ENCODE measurements at regions not wholly inside any gene's neighbourhood (a gene's known extent, or its start where the extent isn't known, plus 50 kb on each side); places are given as distances from the start of the nearest gene placed in this dataset.

DNA sequence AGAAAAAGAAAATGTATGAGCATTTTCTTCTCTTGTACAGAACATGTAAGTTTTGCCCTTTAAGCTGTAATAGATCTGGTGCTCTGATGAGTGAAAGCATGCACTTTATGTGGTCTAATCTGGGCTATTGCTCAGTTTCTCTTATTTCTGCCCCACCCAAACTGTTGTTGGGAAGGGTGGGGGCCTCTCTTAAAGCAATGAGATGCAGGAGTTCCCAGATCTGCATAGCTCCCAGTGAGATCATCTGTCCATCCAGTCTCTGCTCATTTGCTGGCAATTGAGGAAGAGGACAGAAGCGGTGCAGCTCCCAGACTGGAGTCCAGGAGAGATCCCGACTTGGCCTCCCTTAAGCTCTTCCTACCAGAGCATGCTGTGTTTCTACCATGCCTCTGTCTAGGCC is 114.9 kb upstream of the SORCS3 start:
- peaks cover 39% of the 10 kb centered on the region for H3K27me3 ChIP-seq
- H3K4me1 ChIP-seq (ENCODE audit: control insufficient read depth in 1 of 2, insufficient read depth in 1 of 2, low read depth in 1 of 2, low read length in 1 of 2), result no peaks in the 10 kb centered on the region
- no peak overlapping the region for H3K27ac ChIP-seq
- no peaks in the 10 kb centered on the region for H3K9me3 ChIP-seq
- H3K36me3 ChIP-seq, result no peaks in the 10 kb centered on the region
- TF ChIP-seq, protein P1, sequence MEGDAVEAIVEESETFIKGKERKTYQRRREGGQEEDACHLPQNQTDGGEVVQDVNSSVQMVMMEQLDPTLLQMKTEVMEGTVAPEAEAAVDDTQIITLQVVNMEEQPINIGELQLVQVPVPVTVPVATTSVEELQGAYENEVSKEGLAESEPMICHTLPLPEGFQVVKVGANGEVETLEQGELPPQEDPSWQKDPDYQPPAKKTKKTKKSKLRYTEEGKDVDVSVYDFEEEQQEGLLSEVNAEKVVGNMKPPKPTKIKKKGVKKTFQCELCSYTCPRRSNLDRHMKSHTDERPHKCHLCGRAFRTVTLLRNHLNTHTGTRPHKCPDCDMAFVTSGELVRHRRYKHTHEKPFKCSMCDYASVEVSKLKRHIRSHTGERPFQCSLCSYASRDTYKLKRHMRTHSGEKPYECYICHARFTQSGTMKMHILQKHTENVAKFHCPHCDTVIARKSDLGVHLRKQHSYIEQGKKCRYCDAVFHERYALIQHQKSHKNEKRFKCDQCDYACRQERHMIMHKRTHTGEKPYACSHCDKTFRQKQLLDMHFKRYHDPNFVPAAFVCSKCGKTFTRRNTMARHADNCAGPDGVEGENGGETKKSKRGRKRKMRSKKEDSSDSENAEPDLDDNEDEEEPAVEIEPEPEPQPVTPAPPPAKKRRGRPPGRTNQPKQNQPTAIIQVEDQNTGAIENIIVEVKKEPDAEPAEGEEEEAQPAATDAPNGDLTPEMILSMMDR (IDR thresholded peaks at IDR 0.05), result no peak
- H3K4me3 ChIP-seq (ENCODE audit: low read depth in 1 of 2, low read length in 1 of 2), result no peak overlapping the region

DNA sequence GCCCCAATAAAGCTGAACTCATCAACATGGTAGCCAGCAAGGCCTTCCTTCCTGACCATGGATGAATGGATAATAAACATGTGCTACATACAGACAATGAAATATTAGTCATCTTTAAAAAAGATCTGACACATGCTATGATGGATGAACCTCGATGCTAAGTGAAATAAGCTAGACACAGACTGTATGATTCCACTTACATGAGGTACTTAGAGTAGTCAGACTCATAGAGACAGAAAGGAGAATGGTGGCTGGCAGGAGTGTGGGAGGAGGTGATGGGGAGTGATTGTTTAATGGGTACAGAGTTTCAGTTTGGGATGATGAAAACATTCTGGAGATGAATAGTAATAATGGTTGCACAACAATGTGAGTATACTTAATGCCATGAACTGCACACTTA is 114.1 kb upstream of the SORCS3 start:
- no peak overlapping the region for H3K4me3 ChIP-seq (ENCODE audit: low read depth in 1 of 2, low read length in 1 of 2)
- TF ChIP-seq, protein P1 (IDR thresholded peaks at IDR 0.05), result no peak
- H3K27ac ChIP-seq, result no peak overlapping the region
- no peaks in the 10 kb centered on the region for H3K9me3 ChIP-seq
- peaks cover 32% of the 10 kb centered on the region for H3K27me3 ChIP-seq
- H3K4me1 ChIP-seq (ENCODE audit: control insufficient read depth in 1 of 2, insufficient read depth in 1 of 2, low read depth in 1 of 2, low read length in 1 of 2), result no peaks in the 10 kb centered on the region
- H3K36me3 ChIP-seq, result no peaks in the 10 kb centered on the region

DNA sequence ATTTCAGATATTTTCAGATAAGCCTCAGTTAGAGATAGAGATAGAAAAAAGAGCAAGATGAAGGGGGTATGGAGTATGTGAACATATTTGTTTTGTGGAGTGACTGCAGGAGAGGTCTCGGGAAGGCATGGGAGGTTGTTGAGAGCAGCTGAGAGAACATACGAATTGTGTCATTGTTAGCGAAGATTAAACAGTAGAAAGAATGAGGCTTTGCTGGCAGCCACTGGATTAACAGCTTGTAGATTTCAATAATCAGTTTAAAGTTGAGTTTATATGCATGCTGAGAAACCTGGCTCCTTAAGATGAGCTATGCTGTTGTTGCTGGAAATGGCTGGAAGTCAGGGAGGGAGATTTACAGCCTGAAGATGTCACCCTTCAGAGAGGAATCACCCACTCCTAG is 100.9 kb upstream of the SORCS3 start:
- Histone ChIP-seq H3K4me3 (ENCODE audit: low read depth in 1 of 2, low read length in 1 of 2) (no peak overlapping the region), H3K27me3 (peaks cover 33% of the 10 kb centered on the region), H3K9me3 (no peaks in the 10 kb centered on the region), H3K36me3 (no peaks in the 10 kb centered on the region), H3K4me1 (ENCODE audit: control insufficient read depth in 1 of 2, insufficient read depth in 1 of 2, low read depth in 1 of 2, low read length in 1 of 2) (no peaks in the 10 kb centered on the region), H3K27ac (no peak overlapping the region)
- TF ChIP-seq, protein P1 (IDR thresholded peaks at IDR 0.05), result no peak

DNA sequence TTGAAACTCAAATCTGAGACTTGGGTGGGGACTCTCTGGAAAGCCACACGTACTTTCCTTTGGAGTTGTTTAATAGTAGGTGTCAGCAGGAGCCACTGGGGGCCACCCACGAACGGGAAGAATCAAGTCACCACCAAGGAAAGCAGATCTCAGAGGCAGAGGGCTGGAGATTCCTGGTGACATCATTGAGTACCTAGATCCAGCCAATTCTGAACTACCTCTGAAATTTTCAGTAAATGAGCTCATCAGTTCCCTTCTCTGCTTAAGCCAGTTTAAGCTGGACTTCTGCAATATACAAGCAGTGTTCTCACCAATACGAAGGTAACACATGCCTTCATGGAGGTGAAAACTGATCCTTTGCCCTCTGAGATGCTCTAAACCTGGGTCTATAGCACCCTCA is 99.3 kb upstream of the SORCS3 start:
- Histone ChIP-seq H3K4me3 (ENCODE audit: low read depth in 1 of 2, low read length in 1 of 2) (no peak overlapping the region), H3K27ac (no peak overlapping the region), H3K4me1 (ENCODE audit: control insufficient read depth in 1 of 2, insufficient read depth in 1 of 2, low read depth in 1 of 2, low read length in 1 of 2) (no peaks in the 10 kb centered on the region), H3K9me3 (no peaks in the 10 kb centered on the region), H3K27me3 (peaks cover 31% of the 10 kb centered on the region), H3K36me3 (no peaks in the 10 kb centered on the region)
- TF ChIP-seq, protein P1 (IDR thresholded peaks at IDR 0.05), result no peak

DNA sequence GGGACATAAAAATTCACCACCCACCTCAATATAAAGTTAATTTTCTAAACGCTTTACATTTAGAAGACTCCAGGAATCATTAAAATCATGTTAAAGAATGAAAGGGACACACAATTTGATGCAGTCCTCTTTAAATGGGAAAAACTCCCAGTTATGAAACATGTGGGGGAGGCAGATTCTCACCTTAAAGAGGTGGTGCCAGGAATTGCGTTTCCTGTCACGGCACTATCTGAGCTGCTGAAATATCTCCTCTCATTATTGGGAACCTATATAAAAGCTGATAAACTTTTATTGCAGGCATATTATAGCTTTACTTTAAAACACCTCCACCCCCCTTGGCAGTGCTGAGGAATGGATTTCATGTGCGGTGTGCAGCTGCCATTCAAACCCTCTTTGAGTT is 94.8 kb upstream of the SORCS3 start:
- Histone ChIP-seq H3K27me3 (peaks cover 29% of the 10 kb centered on the region), H3K4me3 (ENCODE audit: low read depth in 1 of 2, low read length in 1 of 2) (no peak overlapping the region)

More for the DNA sequence above, 94.8 kb upstream of the SORCS3 start:
- Histone ChIP-seq H3K36me3 (no peaks in the 10 kb centered on the region), H3K9me3 (no peaks in the 10 kb centered on the region), H3K27ac (no peak overlapping the region), H3K4me1 (ENCODE audit: control insufficient read depth in 1 of 2, insufficient read depth in 1 of 2, low read depth in 1 of 2, low read length in 1 of 2) (no peaks in the 10 kb centered on the region)
- TF ChIP-seq, protein P1 (IDR thresholded peaks at IDR 0.05), result no peak
